Stimulated activated CD8-positive, alpha-beta memory T cell treated with anti-CD3 and anti-CD28 coated beads, Interleukin-4, amount 100 ng/mL, for 1 hour (primary cell): ENCODE measurements at regions not wholly inside any gene's neighbourhood (a gene's known extent, or its start where the extent isn't known, plus 50 kb on each side); places are given as distances from the start of the nearest gene placed in this dataset.

Source experiments
- DNase-seq, 2 donors: peaks; one replicate each; pipeline ENCODE4 v3.0.0-alpha.2; 2020; ENCODE audit warnings: low read depth in 2 of 2, low spot score in 1 of 2

DNA sequence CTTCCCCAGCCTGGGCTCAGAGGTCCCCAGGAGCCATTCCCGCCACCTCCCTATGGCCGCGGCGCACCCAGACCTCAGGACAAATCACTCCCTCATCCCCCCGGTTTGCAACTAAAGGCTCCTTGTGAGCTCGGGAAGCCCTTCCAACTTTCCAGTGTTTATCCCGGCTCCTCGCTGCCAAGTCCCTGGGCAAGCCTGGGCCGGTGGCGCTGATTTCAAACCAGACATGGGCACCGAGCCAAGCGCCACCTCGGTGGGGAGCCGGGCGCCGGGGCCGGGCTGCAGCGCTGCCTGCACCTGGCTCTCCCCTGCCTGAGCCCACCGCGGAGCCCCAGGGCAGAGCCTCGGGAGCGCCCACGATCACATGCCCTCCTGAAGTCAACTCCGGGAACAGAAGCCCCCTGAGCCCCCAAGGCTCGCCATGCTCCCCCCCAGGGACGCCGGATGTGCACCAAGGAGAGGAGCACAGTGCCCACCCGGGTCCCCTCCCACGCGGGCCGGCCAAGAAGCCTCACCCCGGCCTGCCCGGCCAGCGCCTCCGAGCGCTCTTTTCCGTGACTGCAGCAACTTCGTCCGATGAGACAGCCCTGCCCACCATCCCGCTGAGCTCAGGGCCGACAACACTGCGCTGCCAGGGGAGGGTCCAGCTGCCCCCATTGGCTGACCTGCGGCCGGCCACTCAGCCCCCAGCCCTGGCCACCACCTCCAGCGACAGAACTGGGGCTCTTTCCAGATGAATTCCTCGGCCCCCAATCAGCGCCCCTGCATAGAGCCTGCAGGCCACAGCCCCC lies 50.0 kb downstream of the NCOR2 start:
- no peak for DNase-seq

DNA sequence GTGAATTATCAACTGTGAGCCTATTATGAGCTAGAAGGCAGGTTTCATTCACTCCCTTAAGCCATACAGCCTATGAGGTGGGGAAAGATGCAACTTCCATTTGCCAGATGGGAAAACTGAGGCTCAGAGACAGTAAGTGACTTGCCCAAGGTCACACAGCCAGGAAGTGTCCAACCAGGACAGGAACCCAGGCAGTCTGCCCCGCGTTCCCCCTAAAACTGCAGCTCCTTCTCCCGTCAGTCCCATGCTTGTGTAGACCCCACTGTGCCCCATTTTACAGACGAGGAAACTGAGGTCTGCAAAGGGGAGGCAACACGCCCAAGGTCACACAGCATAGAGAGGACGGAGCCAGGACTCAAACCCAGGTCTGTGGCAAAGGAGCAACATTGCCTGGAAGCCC lies 50.6 kb downstream of the NCOR2 start:
- DNase-seq: no peak

DNA sequence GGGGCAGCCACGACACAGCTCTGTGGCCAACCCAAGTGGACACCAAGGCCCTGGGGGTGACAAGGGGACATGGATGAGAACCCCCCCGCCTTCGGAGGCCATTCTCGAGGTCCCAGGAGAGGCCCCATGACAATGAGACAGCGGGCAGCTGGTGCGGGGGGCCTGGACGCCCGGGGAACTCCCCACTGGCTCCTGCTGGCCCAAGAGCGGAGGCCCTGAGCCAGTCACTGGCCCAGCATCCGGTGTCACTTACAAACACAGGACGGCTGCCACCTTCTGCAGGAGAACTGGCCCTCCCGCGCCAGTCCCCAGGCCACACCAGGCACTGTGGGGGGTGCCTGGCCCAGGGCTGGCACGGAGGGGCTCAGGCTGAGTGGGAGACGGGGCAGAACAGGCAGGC lies 51.4 kb downstream of the NCOR2 start:
- DNase-seq: no peak

DNA sequence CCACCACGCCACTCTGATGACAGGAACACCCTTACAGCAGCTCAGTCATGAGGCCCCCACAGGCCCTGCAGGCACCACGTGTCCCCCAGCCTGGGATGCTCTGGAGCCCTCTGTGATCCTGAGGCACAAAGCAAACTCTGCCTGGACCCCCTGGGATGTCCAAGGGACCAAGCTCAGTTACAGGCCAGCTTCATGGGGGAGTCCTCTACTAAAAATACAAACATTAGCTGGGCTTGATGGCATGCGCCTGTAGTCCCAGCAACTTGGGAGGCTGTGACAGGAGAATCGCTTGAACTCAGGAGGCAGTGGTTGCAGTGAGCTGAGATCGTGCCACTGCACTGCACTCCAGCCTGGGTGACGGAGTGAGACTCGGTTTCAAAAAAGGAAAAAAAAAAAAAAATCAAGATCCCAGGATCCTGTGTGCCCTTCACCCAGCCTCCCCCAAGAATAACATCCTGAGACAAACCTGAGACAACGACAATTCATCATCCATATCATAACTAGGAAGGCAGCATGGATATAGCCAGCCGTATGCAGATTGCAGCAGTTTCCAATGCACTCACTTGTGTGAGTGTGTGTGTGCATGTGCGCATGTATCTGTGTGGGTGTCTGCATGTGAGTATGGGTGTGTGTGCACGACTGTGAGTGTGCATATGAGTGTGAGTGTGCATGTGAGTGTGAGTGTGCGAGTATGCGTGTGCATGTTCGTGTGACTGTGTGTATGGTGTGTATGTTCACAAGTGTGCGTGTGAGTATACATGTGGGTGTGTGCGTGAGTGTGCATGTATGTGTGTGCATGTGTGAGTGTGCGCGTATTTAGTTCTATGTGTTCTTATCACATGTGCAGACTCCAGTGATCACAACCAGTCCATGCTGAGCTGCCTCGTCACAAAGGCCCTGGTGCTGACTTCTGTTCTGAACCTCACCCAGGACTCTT lies 52.1 kb downstream of the NCOR2 start:
- no peak for DNase-seq

DNA sequence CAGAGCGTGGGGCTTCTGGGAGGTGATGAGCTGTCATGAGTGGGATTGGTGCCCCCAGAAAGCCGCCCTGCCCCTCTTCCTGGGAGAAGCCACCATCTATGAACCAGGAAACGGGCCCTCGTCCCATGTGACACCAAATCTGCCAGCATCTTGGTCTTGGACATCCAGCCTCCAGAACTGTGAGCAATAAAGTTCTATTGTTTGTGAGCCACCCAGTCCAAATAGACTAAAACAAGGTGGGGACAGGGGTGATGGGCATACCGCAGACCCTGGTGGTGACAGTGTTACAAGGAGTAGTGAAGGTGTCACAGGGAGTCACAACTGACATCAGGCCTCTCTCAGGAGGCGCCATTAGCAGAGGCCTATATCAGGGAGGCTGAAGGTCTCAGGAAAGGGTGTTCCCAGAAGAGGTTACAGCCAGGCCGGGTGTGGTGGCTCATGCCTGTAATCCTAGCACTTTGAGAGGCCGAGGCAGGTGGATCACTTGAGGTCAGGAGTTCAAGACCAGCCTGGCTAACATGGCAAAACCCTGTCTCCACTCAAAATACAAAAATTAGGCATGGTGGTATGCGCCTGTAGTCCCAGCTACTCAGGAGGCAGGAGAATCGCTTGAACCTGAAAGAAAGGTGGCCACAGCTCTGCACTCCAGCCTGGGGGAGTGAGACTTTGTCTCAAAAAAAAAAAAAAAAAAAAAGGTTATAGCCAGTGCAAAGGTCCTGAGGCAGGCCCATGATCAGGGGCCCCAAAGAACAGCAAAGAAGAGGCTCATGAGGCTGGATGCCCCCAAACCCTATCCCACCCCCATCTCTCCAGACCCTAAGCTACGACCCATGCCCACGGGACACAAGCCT lies 53.0 kb downstream of the NCOR2 start:
- no peak for DNase-seq

DNA sequence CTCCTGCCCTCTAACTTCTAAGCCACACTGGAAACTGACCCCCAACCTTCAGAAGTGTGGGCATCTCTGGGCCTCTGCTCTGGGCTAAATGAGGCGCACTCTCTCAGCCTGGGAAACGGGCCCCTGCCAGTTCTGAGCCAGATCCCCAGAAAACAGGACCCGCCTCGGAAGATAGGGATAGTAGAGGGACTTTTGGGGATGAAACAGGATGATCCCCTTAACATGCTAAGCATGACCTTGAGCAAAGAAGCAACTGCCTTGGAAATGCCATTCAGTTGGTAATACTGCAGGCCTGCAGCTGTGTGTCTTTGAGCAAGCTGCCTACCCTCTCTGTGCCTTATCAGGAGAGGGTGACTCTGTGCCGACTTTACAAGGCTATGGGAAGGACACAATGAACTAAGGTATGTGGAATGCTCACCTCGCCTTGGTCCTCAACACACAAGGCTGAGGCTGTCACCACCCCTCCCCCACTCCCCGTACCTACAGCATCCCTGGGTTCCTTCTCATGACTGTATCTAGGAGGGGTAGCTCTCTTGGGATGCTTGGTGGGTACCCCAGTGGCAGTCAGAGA lies 54.0 kb downstream of the NCOR2 start:
- no peak for DNase-seq

DNA sequence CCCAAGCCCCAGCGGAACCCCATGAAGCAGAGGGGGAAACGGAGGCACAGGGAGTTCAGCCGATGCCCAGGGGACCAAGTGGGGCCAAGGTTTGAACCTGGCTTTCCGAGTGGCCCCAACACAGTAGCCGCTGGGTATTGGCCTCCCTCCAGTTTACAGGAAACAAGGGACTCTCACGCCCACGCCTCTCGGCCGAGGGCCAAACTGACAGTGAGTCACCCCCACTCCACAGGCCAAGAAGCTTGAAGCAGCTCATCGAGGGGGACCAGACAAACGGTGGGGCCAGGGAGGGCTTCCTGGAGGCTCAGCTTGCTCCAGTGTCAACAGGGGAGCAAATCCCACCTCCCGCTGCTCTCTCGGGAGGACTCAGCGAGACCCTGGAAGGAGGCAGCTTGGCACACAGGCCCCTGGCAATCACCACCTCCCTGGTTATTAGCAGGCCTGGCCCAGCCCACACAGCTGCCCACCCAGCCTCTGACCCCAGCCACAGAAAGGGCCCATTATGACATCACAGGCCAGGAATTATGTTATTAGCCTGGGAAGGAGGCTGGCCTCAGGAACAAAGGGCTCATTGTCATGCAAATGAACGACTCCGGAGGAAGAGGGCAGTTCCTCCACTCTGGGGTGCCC lies 54.6 kb downstream of the NCOR2 start:
- no peak for DNase-seq

DNA sequence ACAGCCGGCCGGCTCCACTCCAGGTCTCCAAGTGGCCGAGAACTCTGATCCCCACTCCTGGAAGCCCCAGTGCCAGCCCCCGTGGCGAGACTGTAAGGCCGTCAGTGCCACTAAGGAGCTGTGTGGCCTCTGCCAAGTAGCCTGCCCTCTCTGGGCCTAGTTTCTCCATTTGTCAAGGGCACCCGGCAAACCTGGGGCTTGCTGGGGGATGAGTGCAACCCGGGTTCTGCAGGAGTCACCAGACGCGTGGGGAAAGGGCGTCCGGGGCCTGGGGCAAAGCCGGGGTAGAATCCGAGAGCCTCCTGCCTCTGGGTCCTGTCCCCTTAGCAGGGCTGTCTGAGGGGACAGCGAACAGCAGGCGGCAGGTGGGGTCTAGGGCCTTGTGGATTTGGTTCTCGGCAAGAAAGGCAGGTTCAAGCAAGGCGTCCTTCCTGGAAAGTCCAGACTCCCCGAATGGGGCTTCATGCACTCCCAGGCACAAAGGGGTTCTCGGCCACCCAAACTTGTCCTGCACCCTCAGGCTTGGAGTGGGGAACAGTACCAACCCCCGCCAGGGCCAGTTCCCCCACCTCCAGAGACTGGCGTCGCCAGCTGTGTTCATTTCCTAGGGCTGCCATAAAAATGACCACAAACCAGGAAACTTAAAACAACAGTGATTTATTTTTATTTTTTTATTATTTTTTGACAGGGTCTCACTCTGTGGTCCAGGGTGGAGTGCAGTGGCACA lies 56.0 kb downstream of the NCOR2 start:
- DNase-seq: no peak

DNA sequence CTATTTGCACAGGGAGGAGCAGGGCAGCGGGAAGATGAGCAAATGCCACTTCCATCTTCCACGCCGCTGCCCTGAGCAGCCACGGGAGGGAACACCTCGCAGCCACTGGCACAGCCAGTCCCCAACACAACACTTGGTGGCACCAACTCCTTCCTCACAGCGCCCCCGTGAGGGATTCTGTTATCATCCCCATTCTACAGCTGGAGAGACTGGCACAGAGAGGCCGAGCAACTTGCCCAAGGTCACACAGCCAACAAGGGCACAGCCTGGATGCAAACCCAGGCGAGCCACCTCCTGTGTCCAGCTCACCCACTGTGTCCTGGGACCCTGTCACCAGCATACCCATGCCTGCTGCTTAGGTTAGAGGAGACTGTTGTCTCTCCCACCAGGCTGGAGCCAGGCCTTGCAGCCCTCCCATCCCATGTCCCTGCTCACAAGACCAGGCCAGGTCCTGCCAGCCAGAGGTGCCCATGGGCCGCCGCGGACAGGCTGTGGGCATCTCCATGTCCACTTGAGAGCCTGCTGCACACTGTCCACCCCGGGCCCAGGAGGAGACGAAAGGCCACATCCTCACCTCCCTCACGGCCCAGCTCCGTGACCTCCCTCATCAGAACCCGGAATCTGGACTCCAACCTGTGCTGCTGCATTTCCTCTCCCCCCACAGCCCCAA lies 57.0 kb downstream of the NCOR2 start:
- no peak for DNase-seq

DNA sequence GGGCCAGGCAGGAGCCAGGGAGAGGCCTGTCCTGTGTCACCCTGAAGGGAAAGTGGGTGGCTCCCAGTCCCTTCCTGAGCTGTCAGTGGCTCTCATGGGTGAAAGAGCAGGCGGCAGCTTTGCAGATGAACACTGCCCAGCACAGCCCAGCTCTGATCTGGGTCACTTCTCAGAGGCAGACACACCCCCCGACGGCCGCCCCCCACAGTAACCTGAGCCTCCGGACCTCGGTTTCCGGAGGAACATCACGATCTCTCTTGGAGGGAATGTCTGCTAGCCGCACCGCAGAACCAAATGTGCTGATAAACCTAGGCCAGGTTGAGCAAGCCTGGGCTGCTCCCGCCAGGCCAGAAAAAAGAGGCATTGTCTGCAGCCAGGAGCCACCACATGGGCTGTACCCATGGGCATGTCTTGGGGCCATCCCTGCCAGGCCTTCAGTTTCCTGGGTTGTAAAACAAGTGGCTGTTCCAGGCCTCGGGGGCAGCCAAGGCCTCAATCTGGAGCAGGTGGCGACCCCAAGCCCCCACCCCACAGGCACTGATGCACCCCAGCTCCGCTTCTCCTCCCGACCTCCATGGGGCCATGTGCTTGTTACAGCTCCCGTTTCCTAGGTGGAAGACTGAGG lies 57.6 kb downstream of the NCOR2 start:
- DNase-seq: no peak

DNA sequence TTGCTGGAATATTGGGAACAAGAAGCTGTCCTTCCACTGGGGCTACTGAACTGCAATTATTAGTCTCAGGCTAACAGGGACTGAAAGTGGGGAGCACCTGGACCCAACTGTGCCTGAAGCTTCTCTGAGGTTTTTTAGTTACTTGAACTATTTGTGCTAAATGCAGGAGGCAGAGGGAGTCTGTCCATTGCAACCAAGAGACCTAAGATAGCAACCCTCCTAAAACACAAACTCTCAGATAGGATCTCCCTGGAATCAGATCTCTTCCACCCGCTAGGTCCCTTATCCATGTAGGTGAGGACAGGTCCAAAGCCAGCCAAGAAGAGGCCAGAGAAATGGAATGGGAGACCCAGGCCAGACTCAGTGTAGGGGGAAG lies 58.1 kb downstream of the NCOR2 start:
- no peak for DNase-seq

DNA sequence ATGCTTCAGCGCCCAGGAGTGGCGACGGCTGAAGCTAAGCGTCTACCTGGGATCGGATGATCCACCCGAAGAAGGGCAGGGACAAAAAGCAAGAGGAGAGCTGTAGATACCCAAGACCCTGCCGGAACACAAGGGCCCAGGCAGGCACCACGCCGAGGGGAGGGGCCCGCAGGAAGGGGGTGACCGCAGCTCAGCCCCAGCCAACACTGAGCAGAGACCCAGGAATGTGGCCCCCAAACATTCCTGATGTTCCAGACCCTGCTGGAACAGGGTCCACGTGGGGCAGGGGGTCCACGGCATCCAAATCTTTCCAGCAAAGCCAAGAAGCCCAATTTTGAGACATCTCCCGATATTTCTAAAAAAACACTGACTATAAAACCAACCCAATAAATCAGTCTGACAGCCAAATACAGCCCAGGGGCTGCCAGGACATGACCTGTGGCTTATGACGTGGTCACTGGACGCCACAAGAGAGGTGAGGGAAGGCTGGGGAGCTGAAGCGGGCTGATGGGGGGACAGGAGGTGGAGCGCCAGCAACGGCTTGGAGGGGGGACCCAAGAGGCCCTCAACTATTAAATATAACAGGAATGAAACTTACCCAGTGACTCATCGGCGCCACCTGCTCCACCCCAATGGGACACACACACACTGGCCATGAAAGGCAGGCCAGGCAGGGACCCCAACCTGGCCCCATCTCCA lies 58.9 kb downstream of the NCOR2 start:
- DNase-seq: no peak

DNA sequence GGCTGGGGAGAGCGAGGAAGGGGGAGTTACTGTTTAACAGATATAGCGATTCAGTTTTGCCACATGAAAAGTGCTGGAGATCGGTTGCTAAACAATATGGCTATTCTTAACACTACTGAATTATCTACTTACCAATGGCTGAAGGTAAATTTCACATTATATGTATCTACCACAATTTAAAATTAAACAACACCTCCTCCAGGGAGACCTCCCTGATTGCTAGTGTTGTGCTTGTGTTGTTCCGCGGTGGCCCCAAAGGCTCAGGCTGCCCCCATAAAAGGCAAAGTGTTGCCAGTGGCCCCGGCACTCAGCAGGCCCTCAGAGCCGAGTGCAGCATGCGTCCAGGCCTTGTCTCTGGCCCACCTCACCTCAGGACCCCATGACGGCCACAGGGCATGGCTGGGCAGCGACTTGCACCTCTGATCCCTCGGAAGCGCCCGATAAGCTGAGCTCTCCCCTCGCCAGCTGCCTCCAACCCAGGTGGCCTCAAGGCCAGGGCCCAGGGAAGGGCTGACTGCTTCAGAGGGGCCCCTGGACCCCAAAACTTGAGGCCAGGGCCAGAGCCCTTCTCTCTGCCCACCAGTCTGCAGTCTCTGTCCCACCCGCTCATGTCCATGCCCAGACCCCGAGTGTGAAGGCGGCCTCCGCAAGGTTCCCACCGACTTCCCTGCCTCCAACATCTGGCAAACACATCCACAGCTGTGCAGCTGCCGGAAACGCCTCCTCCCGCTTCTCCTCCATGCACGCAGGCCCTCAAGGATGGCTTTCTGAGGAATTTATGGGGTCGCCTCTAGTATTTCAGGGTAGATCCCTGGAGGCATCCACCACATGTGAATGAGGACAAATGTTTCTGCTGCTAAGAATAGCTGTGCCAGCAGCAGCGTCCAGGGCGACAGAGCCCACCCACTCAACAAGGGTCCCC lies 60.0 kb downstream of the NCOR2 start:
- DNase-seq: no peak

DNA sequence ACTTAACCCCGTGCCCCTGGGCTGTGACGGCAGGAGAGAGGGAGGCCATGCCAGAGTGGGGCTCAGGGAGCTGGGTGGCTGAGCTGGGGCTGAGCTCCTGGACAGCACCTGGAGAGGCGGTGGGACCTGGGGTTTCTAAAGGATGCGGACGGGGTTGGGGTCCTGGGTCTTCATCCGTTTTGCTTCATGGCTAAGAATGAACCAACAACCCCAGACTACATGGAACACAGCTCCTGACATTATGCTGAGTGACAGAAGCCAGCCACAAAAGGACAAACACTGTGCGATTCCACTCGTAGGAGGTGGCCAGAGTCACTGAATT lies 60.6 kb downstream of the NCOR2 start:
- no peak for DNase-seq

DNA sequence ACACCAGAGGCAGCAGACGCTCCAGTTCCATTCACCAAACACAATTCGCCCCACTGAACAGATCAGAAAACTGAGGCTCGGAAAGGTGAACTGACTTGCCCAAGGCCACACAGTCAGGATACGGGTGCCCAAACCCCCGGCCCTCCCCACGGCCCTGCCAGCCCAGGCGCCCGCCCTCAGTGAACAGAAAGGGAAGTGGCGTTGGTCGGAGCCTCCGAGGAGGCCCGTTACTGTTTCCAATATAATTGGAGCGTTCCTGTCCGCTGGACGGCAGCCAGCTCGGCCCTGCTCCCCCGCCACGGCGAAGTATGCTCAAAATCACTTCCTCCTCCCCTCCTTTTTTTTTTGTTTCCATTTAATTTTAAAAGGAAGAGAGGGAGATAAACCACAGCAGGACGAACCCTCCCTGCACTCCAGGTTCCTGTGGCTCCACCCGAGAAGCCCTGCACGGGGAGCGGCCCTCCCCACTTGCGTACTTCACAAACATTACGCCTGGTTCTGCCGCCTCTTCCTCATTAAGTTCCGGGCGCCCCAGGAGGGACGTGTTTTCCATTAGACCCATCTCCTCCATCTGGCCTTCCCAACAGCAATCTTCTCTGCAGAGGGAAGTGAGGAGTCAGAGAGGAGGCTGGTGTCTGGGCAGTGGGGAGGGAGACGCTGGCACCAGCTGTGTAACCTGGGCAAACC lies 61.1 kb downstream of the NCOR2 start:
- no peak for DNase-seq

DNA sequence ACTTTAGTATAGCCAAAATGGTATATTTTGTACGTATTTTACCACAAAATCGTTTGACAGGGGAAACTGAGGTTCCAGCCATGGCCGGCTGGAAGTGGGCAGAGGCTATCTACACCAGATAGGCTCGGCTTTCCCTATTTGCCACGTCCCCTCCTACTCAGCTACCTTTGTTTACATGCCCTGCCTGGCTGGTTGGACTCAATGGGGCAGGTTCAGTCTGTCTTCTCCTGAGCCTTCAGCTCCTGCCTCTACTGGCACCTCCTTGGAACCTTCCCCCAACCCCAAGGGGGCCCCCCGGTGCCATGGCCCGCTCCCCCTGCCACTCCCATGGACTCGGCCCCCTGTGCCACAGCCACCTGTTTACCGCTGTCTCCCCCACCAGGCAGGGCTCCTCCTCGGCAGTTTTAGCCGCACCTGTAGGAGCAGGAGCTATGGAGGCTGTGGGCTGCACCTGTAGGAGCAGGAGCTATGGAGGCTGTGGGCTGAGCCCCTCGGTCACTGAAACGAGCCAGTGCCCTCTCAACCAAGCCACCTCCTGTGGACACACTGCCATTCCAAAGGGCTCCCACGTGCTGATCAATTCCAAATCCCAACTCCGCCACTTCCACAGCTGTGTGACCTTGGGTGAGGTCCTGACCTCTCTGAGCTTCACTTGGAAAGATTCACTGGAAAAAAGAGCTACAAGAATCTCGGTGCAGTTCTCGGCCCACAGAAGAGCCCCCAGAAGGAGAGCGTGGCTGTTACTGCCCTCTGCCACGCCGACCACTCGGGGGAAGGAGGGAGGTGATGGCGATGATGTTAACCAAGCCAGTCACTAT lies 62.2 kb downstream of the NCOR2 start:
- DNase-seq: no peak
